B cell (primary cell): ENCODE measurements at regions not wholly inside any gene's neighbourhood (a gene's known extent, or its start where the extent isn't known, plus 50 kb on each side); places are given as distances from the start of the nearest gene placed in this dataset.

ENCODE experiments used
- ATAC-seq: fragments of 200-7000 bp; cut with Tn5 transposase; one replicate; pipeline ENCODE4 v1.10.0; 2021; ENCODE audit warnings: low read depth, mild to moderate bottlenecking, moderate number of reproducible peaks, moderate library complexity
- CTCF ChIA-PET: fragments of 350-600 bp; sonication (Branson Sonifier 250); formaldehyde crosslinking; loops from one replicate; lab custom pipeline; 2021; ENCODE audit warnings: antibody characterized with exemption, inconsistent platforms; lab: Charles Lee
- POLR2A ChIA-PET: fragments of 350-600 bp; sonication (Branson Sonifier 250); formaldehyde crosslinking; loops from one replicate; lab custom pipeline; 2021; ENCODE audit warnings: antibody characterized with exemption; lab: Charles Lee
- DNase-seq: peaks from one replicate; pipeline ENCODE4 v3.0.0; 2013
- H2AFZ ChIP-seq: 2 replicates; pipeline ENCODE4 v1.6.1; 2012; ENCODE audit warnings: mild to moderate bottlenecking, low read depth, low read length; ENCODE audit not compliant: insufficient read depth, poor library complexity, severe bottlenecking
- H3K27ac ChIP-seq, 2 donors: 1 replicate in 1 of 2; 2 replicates in 1 of 2; pipeline ENCODE4 v1.5.1; 2012 to 2013; ENCODE audit warnings: low read length in 2 of 2, mild to moderate bottlenecking in 2 of 2, moderate library complexity in 1 of 2
- H3K27me3 ChIP-seq, 4 experiments: fragments of 200-600 bp in 1 of 4; sonication (generic) in 1 of 4; replicated peaks in 1 of 4; 1 replicate in 2 of 4; 2 replicates in 2 of 4; pipeline versions ENCODE4 v1.6.1 to v1.7.0; 2013 to 2016; ENCODE audit warnings: low read length in 3 of 4, mild to moderate bottlenecking in 2 of 4, mixed read lengths in 1 of 4, moderate library complexity in 1 of 4; ENCODE audit not compliant: insufficient read depth in 4 of 4, control insufficient read depth in 3 of 4; ENCODE audit errors: control extremely low read depth in 1 of 4
- H3K36me3 ChIP-seq, 2 experiments: replicated peaks in 1 of 2; 1 replicate in 1 of 2; 2 replicates in 1 of 2; pipeline versions ENCODE4 v1.6.1 to v1.7.1; 2013; ENCODE audit warnings: low read length in 1 of 2; ENCODE audit not compliant: insufficient read depth in 2 of 2, control insufficient read depth in 1 of 2; ENCODE audit errors: control extremely low read depth in 1 of 2, extremely low read depth in 1 of 2
- H3K4me1 ChIP-seq, 2 donors: fragments of 200-600 bp in 1 of 2; sonication (generic) in 1 of 2; 1 replicate in 1 of 2; 2 replicates in 1 of 2; pipeline versions ENCODE4 v1.5.1 to v1.6.1; 2013 to 2017; ENCODE audit warnings: low read length in 2 of 2; ENCODE audit not compliant: control insufficient read depth in 2 of 2, insufficient read depth in 2 of 2
- H3K4me2 ChIP-seq: replicated peaks from 2 replicates; pipeline ENCODE3; 2012; ENCODE audit warnings: mild to moderate bottlenecking, low read depth, low read length; ENCODE audit not compliant: poor library complexity, severe bottlenecking
- H3K4me3 ChIP-seq, 5 experiments: fragments of 200-600 bp in 1 of 5; sonication (generic) in 1 of 5; 1 replicate in 3 of 5; 2 replicates in 2 of 5; pipeline versions ENCODE4 v1.5.1 to v1.7.0; 2011 to 2016; ENCODE audit warnings: low read length in 4 of 5, mild to moderate bottlenecking in 4 of 5, low read depth in 2 of 5, control low read depth in 1 of 5, moderate library complexity in 1 of 5; ENCODE audit not compliant: insufficient read depth in 1 of 5; ENCODE audit errors: control extremely low read depth in 1 of 5, extremely low read depth in 1 of 5
- H3K79me2 ChIP-seq: fragments of 200-600 bp; sonication (generic); one replicate; pipeline ENCODE4 v1.6.0; 2016; ENCODE audit warnings: low read length; ENCODE audit not compliant: control insufficient read depth, insufficient read depth
- H3K9ac ChIP-seq: fragments of 200-600 bp; sonication (generic); 2 replicates; pipeline ENCODE4 v1.6.1; 2017; ENCODE audit warnings: mild to moderate bottlenecking, low read length, moderate library complexity
- H3K9me3 ChIP-seq, 3 donors: one replicate each; pipeline versions ENCODE4 v1.6.1 to v1.7.1; 2013; ENCODE audit warnings: low read length in 2 of 3; ENCODE audit not compliant: control insufficient read depth in 2 of 3, insufficient read depth in 1 of 3; ENCODE audit errors: control extremely low read depth in 1 of 3
- H4K20me1 ChIP-seq: 2 replicates; pipeline ENCODE4 v1.6.0; 2012; ENCODE audit warnings: mild to moderate bottlenecking, low read length; ENCODE audit not compliant: insufficient read depth, control insufficient read depth, poor library complexity, severe bottlenecking
- H3K27ac Mint-ChIP-seq: one replicate; pipeline ENCODE4 v1.8.0; 2021; ENCODE audit warnings: mixed read lengths
- H3K27me3 Mint-ChIP-seq: one replicate; pipeline ENCODE4 v1.8.0; 2021; ENCODE audit warnings: mixed read lengths
- H3K4me1 Mint-ChIP-seq: one replicate; pipeline ENCODE4 v1.8.0; 2021; ENCODE audit warnings: mixed read lengths
- H3K4me3 Mint-ChIP-seq: one replicate; pipeline ENCODE4 v1.8.0; 2021; ENCODE audit warnings: mixed read lengths
- H3K9me3 Mint-ChIP-seq: one replicate; pipeline ENCODE4 v1.8.0; 2022; ENCODE audit warnings: mixed read lengths; ENCODE audit not compliant: insufficient read depth
- WGBS: methylation state at CpG from one replicate; pipeline ENCODE4 v1.1.5; 2013; ENCODE audit warnings: missing lambda C conversion rate; ENCODE audit not compliant: insufficient coverage; 5-methylcytosine and 5-hydroxymethylcytosine counted together
- intact Hi-C: fragments of 100-400 bp; cut with micrococcal nuclease; formaldehyde crosslinking; loops from one replicate; pipeline ENCODE4 v1.10.0; 2022
- TF ChIP-seq, protein P1 (sequence below): fragments of 200-600 bp; IDR thresholded peaks from one replicate; pipeline ENCODE4 v1.8.0; 2022; ENCODE audit warnings: antibody characterized with exemption, mild to moderate bottlenecking

DNA sequence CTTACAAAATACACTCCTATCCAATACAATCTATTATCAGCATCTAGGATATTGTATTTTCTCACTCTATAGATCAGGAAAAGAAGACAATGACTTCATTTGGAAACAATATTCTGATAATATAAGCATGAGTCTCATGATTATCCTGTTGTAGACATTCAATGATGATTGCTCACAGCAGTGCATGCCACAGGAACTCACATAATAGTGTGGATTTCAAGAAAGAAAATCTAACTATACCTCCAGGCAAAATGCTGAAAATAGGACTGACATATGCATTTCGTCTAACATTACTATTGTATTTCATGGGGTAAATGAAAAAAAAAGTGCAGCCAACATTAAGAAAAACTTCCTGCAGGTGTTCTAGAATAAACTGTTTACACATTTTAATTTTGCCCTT, 122.6 kb downstream of the POSTN start:
- Mint-ChIP-seq H3K27ac (no peak overlapping the region), H3K4me1 (no peaks in the 10 kb centered on the region), H3K27me3 (no peaks in the 10 kb centered on the region), H3K9me3 (no peaks in the 10 kb centered on the region), H3K4me3 (no peak overlapping the region)
- DNase-seq = no peak
- Histone ChIP-seq H3K4me3 (no peak overlapping the region), H3K4me2 (no peak overlapping the region), H2AFZ (no peak overlapping the region), H4K20me1 (no peaks in the 10 kb centered on the region), H3K79me2 (no peaks in the 10 kb centered on the region), H3K27ac (no peak overlapping the region), H3K9ac (no peak overlapping the region), H3K4me1 (no peaks in the 10 kb centered on the region), H3K27me3 (no peaks in the 10 kb centered on the region), H3K36me3 (no peaks in the 10 kb centered on the region), H3K9me3 (no peaks in the 10 kb centered on the region)
- intact Hi-C loops = no loop called here
- TF ChIP-seq, protein P1, sequence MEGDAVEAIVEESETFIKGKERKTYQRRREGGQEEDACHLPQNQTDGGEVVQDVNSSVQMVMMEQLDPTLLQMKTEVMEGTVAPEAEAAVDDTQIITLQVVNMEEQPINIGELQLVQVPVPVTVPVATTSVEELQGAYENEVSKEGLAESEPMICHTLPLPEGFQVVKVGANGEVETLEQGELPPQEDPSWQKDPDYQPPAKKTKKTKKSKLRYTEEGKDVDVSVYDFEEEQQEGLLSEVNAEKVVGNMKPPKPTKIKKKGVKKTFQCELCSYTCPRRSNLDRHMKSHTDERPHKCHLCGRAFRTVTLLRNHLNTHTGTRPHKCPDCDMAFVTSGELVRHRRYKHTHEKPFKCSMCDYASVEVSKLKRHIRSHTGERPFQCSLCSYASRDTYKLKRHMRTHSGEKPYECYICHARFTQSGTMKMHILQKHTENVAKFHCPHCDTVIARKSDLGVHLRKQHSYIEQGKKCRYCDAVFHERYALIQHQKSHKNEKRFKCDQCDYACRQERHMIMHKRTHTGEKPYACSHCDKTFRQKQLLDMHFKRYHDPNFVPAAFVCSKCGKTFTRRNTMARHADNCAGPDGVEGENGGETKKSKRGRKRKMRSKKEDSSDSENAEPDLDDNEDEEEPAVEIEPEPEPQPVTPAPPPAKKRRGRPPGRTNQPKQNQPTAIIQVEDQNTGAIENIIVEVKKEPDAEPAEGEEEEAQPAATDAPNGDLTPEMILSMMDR = no peak
- POLR2A ChIA-PET = no interaction called here
- no peak for ATAC-seq
- CTCF ChIA-PET = no interaction called here
- WGBS = no CpG with 5 or more reads among the region's 1 CpG

DNA sequence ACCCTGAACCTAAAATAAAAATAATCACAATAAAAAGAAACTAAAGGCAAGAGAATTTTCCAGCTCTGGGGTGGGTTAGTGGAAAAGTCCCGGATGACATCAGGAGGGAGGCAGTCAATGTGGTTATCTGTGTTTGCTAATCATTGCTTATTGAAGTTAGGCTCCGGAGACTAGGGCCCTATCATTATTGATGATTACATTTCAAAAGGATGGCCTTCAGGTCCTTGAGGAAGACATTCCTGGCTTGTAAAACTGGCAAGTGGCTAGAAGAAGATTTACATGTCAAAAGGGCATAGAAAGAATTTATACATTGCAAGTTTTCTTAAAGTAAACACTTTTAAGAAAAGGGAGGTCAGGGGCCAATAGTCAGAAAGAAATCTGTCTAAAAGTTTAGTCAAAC, 123.4 kb downstream of the POSTN start:
- H3K4me1 Mint-ChIP-seq = no peaks in the 10 kb centered on the region
- DNase-seq (no peak), ATAC-seq (no peak)
- Histone ChIP-seq H3K27me3 (no peaks in the 10 kb centered on the region), H2AFZ (no peak overlapping the region), H4K20me1 (no peaks in the 10 kb centered on the region), H3K79me2 (no peaks in the 10 kb centered on the region), H3K4me1 (no peaks in the 10 kb centered on the region), H3K9me3 (no peaks in the 10 kb centered on the region), H3K4me2 (no peak overlapping the region), H3K4me3 (no peak overlapping the region), H3K36me3 (no peaks in the 10 kb centered on the region), H3K9ac (no peak overlapping the region), H3K27ac (no peak overlapping the region)
- no peaks in the 10 kb centered on the region for H3K27me3 Mint-ChIP-seq
- no CpG with 5 or more reads among the region's 2 CpGs for WGBS
- POLR2A ChIA-PET = no interaction called here
- TF ChIP-seq, protein P1 = no peak
- no peaks in the 10 kb centered on the region for H3K9me3 Mint-ChIP-seq
- no peak overlapping the region for H3K4me3 Mint-ChIP-seq
- no peak overlapping the region for H3K27ac Mint-ChIP-seq
- intact Hi-C loops = no loop called here
- CTCF ChIA-PET = no interaction called here
